ENCODE measurements at regions not wholly inside any gene's neighbourhood (a gene's known extent, or its start where the extent isn't known, plus 50 kb on each side); places are given as distances from the start of the nearest gene placed in this dataset.

- peak; percentile 91 for DNase-seq
Observed at GRCh38 chr12:91355150-91356006, 172.8 kb upstream of the DCN start.

GRCh38 chr12:91353266-91353665 is 170.6 kb upstream of the DCN start:
- DNase-seq = no peak

- DNase-seq = peak; percentile 27
Observed at GRCh38 chr12:91349476-91349875, 166.9 kb upstream of the DCN start.

- no peak for DNase-seq
Observed at GRCh38 chr12:91347481-91348214, 165.0 kb upstream of the DCN start.

- DNase-seq = no peak
Observed at GRCh38 chr12:91346827-91347226, 164.2 kb upstream of the DCN start.

GRCh38 chr12:91344408-91344807 is 161.8 kb upstream of the DCN start:
- DNase-seq = no peak

- DNase-seq = no peak
Observed at GRCh38 chr12:91343010-91343409, 160.4 kb upstream of the DCN start.

- no peak for DNase-seq
Observed at GRCh38 chr12:91339106-91339505, 156.5 kb upstream of the DCN start.

GRCh38 chr12:91335699-91336098 is 153.1 kb upstream of the DCN start:
- DNase-seq = no peak

GRCh38 chr12:91333966-91334365 is 151.3 kb upstream of the DCN start:
- no peak for DNase-seq

GRCh38 chr12:91332302-91332701 is 149.7 kb upstream of the DCN start:
- DNase-seq = peak; percentile 75

GRCh38 chr12:91331371-91331770 is 148.8 kb upstream of the DCN start:
- DNase-seq = peak; percentile 37

GRCh38 chr12:91328451-91328850 is 145.8 kb upstream of the DCN start:
- DNase-seq = peak; percentile 27

- peak; percentile 91 for DNase-seq
Observed at GRCh38 chr12:91327889-91328288, 145.3 kb upstream of the DCN start.

GRCh38 chr12:91327131-91327530 is 144.5 kb upstream of the DCN start:
- peak; percentile 55 for DNase-seq

GRCh38 chr12:91326058-91327027 is 143.7 kb upstream of the DCN start:
- peak; percentile 89 for DNase-seq

- peak; percentile 75 for DNase-seq
Observed at GRCh38 chr12:91320999-91321398, 138.4 kb upstream of the DCN start.

GRCh38 chr12:91319071-91319760 is 136.6 kb upstream of the DCN start:
- DNase-seq = no peak

- peak; percentile 41 for DNase-seq
Observed at GRCh38 chr12:91317306-91317705, 134.7 kb upstream of the DCN start.

GRCh38 chr12:91316907-91317269 is 134.3 kb upstream of the DCN start:
- peak; percentile 34 for DNase-seq

- no peak for DNase-seq
Observed at GRCh38 chr12:91316161-91316906, 133.7 kb upstream of the DCN start.
